ENCODE measurements at regions not wholly inside any gene's neighbourhood (a gene's known extent, or its start where the extent isn't known, plus 50 kb on each side); places are given as distances from the start of the nearest gene placed in this dataset.
A peak's percentile ranks its signal among the peaks of the same experiment; 100 is the strongest.

DNA sequence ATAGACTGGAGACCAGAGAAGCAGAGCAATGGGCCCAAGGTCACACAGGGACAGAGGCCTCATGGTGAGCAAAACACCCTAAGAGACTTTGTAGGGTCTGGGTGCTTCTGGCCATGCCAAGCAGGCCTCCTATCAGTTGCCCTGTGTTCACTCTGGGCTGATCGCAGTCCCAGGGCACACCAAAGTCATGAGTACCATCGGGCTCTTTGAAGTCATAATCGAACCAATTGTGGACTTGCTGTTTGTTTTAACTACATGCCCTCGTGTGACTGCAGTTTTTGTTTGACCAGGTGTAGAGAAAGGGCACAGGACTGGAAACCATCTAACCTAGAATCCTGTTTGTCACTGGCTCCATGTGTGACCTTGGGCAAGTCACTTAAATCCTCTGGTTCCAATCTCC lies 172.5 kb upstream of the CPEB2 start:
- no peak for DNase-seq

- no peak for DNase-seq
Observed at GRCh38 chr4:14831416-14831815, 170.9 kb upstream of the CPEB2 start.

GRCh38 chr4:14833053-14833452 lies 169.2 kb upstream of the CPEB2 start:
- DNase-seq: no peak

DNA sequence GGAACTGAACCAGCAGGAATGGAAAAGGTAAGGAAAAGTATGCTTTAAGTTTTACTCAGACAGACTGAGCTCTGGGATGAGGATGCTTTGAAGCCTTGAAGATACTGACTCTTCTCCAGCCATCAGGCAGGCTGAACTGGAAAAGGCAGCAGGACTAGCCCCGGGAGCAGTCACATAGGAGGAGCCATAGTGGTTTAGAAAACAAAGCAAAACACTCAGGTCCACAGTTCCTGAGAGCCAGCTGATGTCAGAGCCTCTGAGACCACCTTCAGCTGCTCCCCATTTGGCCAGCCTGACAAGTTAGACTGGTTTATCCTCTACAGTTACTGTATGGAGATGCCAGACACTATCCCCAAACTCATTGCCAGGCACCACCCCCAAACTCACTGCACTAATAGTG lies 167.9 kb upstream of the CPEB2 start:
- no peak for DNase-seq

GRCh38 chr4:14835288-14835687 lies 167.0 kb upstream of the CPEB2 start:
- no peak for DNase-seq

DNA sequence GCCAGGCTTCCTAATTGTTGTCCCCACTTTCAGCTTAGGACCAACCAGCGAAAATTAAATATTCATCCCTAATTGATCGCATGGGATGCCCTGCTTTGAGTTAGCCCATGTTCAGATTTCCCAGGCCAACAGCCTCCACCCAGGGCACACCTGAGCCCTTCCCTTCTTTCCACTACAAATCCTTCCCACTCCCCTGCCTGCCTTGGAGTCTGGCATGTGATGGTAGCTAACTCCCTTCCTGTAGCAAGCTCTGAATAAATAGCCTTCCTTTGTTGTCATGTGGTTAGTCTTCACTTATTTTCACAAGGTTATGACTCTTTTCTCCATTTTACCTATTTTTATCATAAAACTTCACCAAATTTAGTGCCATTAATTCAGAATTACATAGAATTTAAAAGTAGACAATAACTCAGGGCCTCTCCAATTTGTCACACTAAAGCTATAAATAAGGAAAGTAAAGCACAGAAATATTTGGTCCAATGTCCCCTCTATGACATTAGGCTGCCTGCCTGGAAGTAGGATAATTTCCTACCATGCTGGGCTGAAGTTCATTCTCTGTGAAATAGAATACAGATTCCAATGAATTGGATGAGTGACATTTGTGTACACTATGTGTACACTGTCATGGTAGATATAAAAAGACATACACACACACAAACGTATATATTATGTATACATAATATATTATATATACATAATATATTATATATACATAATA lies 166.4 kb upstream of the CPEB2 start:
- no peak for DNase-seq

DNA sequence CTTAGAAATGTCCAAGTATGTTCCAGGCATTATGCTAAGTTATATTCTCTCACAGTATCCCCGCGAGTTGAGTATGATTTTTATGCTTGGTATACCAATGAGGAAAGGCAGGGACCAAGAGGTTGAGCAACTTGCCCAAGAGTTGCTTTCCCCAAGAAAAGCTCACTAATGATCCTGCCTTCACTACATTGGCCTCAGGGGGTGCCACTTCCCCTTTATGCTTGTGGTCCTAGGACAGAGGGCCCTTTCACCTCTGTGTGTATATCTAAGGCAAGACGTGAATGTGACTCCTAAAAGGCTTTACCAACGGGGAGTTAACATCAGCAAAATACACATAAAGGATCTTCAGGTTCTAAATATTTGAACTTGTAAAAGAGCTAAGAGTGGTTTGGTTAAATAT lies 164.4 kb upstream of the CPEB2 start:
- DNase-seq: no peak

DNA sequence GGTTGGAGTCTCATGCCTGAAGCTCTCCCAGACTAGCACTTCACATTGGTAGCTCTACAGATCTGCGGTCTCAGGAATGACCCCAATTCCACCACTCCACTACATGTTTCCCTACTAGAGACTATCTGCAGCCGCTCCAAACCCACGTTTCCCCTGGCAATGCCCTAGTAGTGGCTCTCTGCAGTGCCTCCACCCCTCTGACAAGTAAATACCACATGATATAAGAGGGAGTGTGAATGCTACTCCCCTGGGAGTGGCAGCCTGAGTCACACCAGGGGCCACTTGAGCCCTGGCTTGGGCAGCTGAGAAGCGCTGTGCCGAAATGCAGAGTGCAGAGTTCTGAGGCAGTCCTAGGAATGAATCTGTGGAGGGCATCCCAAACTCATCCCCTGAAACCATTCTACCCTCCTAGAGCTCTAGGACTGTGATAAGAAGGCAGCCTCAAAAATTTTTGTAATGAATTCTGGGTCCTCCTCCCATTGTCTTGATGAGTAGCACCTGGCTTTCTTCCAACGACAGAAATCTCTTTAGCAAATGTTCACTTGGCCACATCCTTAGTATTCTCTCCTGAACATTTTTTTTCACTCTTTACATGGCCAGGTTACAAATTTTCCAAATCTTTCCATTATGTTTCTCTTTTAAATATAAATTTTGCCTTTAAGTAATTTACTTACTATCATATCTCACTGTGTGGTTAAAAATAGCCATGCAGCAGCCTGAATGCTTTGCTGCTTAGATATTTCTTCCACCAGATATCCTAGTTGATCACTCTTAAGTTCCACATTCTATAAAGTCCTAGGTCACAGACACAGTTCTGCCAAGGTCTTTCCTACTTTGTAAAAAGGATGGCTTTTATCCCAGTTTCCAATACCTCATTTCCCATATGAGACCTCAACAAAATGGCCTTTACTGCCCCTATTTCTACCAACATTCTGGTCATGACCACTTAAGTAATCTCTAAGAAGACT lies 160.2 kb upstream of the CPEB2 start:
- DNase-seq: no peak

GRCh38 chr4:14842964-14843630 lies 159.2 kb upstream of the CPEB2 start:
- DNase-seq: no peak

- no peak for DNase-seq
Observed at GRCh38 chr4:14844061-14844460, 158.2 kb upstream of the CPEB2 start.

DNA sequence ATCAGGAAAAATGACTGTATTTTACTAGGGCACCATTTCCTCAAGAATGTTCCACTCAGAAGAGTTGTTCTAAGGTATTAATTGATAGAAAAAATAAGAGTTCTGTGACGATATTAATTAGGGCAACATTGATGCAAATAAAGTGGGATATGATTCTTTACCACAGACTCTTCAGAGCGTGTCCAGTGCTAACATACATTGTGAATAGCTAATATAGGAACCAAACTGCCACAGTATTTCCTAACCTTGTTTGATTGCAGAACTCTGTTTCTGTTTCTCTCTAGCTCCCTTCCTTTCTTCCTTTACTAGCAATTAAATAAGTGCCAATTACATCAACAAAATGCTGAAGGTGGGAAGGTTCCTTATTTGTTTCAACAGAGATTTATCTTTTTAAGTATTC lies 154.1 kb upstream of the CPEB2 start:
- DNase-seq: no peak

- DNase-seq: no peak
Observed at GRCh38 chr4:14850455-14851097, 151.7 kb upstream of the CPEB2 start.

GRCh38 chr4:14853176-14853943 lies 148.9 kb upstream of the CPEB2 start:
- DNase-seq: no peak

- no peak for DNase-seq
Observed at GRCh38 chr4:14855719-14856061, 146.6 kb upstream of the CPEB2 start.

DNA sequence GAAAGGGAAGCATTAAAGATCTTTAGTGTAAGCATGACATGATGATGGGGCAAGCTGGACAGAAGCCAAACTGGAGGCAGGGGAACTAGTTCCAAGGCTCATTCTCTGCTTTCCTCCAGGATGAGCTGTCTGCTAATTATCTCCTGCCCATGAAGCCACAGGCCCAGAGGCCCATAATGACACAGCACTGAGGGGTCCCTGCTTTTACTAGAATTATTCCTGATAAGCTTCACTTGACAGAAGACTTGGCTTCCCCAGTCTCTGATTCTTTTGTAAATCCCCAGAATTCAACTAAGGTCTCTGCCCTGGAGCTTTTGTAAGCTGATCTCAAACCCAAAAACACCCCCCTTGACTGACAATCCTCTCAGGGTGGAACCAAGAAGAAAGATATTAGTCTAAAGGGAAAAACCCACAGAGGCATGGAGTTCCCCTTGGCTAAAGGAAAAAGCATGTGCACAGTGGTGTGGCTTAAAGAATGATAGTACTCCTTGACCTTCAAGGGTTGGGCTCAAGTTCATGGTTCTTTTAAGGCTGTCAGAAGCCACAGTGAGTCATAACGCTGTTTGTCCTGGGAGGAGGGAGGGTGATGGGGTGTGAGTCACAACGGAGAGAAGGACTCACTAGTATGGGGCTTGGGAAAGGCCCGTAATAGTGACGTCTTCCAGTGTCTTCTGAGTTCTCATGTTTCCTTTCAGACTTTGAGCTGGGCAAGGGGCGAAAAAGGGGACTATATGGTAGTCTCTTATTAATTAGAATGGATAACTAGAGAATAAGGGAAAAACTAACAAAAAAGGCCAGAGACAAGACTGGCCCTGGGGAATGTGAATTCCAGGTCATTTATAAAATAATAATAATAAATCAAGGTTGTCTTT lies 146.0 kb upstream of the CPEB2 start:
- peak; percentile 67 to 79 for DNase-seq

DNA sequence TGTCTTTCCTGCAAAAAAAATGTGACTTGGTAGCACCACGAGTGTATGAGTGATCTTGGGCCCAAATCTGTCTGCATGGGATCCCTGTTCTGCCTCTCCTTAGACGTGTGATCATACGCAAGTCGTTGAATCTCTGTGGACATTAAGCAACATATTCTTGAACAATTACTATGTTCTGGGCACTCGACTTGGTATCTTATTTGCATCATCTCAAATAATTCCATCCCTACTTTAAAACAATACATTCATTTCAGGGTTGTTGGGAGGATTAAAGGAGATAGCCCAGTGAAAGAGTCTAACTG lies 145.4 kb upstream of the CPEB2 start:
- no peak for DNase-seq

- DNase-seq: no peak
Observed at GRCh38 chr4:14857475-14857874, 144.8 kb upstream of the CPEB2 start.

DNA sequence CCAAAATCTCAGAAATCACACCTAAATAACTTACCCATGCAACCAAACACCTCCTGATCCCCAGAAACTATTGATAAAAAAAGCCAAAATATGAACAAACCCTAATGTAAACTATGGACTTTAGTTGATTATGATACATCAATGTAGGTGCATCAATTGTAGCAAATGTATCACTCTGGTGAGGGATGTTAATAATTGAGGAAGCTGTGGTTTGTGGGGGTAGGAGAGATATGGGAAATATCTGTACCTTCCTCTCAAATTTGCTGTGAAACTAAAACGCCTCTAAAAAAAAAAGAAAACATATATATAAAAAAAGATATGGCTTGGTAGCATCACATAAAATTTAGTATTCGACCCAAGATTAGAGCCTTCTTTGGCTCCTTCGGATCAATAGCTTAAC lies 144.3 kb upstream of the CPEB2 start:
- DNase-seq: no peak

DNA sequence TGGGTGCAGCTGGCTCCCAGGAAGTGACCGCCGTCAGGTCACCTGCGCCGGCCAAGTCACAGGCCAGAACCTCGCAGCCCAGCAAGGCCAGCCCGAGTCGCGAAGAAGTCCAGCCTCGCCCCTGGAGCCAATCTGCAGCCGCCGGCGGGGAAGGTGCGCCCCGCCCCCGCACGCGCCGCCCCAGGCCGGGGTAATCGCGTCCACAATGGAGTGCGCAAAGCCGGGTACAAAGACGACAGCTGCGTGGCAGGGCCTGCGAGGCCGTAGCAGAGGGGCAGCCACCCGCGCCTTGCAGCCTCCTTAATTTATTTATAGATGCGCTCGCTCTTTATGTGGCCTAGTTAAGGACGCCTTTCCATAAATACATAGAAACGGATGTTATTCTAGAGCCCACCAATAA lies 139.4 kb upstream of the CPEB2 start:
- no peak for DNase-seq

DNA sequence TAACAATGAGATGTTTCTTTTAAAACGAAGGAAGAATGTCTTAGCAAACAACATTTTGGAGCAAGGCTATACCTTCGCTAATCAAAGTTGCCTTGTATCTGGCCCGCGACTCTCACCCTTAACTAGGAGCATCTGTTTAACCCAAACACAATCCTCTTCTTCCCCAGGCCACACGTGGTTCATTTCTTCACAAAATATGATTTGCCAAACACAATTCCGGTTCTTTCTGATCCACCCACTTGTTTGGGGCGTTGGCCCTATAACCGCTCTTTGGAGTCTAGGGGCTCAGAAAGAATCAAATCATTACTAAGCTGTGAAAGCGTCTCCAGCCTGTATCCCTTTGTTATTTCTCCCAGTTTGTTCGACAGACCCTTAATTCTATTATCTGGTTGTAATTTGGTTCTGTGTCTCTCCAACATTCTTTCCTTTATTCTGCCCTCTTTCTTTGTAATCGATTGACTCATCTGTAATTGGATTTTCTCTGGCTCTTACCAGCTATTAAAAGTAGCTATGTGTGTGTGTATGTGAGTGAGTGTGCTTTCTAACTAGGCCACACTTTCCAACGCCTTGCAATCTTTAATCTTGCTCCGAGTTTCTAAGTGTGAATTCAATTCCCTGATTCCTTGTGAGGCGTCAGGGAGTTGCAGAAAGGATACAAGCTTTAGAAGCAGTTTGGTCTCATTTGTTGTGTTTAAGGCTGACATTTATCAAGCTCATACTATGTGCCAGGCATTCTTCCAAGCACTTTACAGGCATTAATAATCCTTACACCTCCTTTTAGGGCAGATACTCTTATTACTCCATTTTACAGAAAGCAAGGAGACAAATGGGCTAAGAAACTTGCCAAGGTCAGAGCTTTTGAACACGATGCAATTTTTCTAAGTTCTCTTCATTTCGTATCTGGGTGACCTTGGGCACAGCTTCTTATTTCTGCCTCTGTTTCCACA lies 138.6 kb upstream of the CPEB2 start:
- no peak for DNase-seq

Data from activated CD4-positive, alpha-beta T cell treated with anti-CD3 and anti-CD28 coated beads, Interleukin-2, amount 50 U/mL, for 48 hours (primary cell).